Neural crest cell (in vitro differentiated cells): ENCODE measurements at regions not wholly inside any gene's neighbourhood (a gene's known extent, or its start where the extent isn't known, plus 50 kb on each side); places are given as distances from the start of the nearest gene placed in this dataset.

Source experiments
- DNase-seq: peaks from one replicate; pipeline ENCODE4 v3.0.0; 2021; ENCODE audit warnings: low read depth, mixed read lengths, low spot score
- H3K27ac Mint-ChIP-seq: one replicate; pipeline ENCODE4 v1.8.0; 2021; ENCODE audit warnings: mild to moderate bottlenecking, mixed read lengths; ENCODE audit not compliant: unreplicated experiment
- H3K27me3 Mint-ChIP-seq: 2 replicates; pipeline ENCODE4 v1.8.0; 2021; ENCODE audit warnings: low read depth, mild to moderate bottlenecking, mixed read lengths
- H3K36me3 Mint-ChIP-seq: 2 replicates; pipeline ENCODE4 v1.8.0; 2021; ENCODE audit warnings: low read depth, mild to moderate bottlenecking, mixed read lengths
- H3K4me1 Mint-ChIP-seq: 2 replicates; pipeline ENCODE4 v1.8.0; 2021; ENCODE audit warnings: mixed read lengths
- H3K4me3 Mint-ChIP-seq: one replicate; pipeline ENCODE4 v1.8.0; 2021; ENCODE audit warnings: mild to moderate bottlenecking, mixed read lengths
- H3K9me3 Mint-ChIP-seq: 2 replicates; pipeline ENCODE4 v1.8.0; 2021; ENCODE audit warnings: mixed read lengths
- CTCF ChIP-seq: fragments of 200-600 bp; sonication (generic); conservative IDR thresholded peaks from 2 replicates; pipeline ENCODE4 v1.5.0; 2021; ENCODE audit warnings: antibody characterized with exemption, mild to moderate bottlenecking

GRCh38 chr6:133609415-133610226, 279.3 kb upstream of the TCF21 start:
- Mint-ChIP-seq H3K36me3 (no peaks in the 10 kb centered on the region), H3K27me3 (no peaks in the 10 kb centered on the region), H3K9me3 (no peaks in the 10 kb centered on the region)

GRCh38 chr6:133610227-133610840, 278.6 kb upstream of the TCF21 start:
- no peak overlapping the region for H3K27ac Mint-ChIP-seq
- TF ChIP-seq CTCF: no peak
- no peak overlapping the region for H3K4me3 Mint-ChIP-seq
- H3K4me1 Mint-ChIP-seq: peaks cover 12% of the 10 kb centered on the region
- H3K9me3 Mint-ChIP-seq: no peaks in the 10 kb centered on the region
- no peak for DNase-seq
- no peaks in the 10 kb centered on the region for H3K27me3 Mint-ChIP-seq
- no peaks in the 10 kb centered on the region for H3K36me3 Mint-ChIP-seq

More at GRCh38 chr6:133609415-133610226, 279.3 kb upstream of the TCF21 start:
- DNase-seq: no peak
- Mint-ChIP-seq H3K4me1 (peaks cover 12% of the 10 kb centered on the region), H3K27ac (no peak overlapping the region), H3K4me3 (no peak overlapping the region)
- TF ChIP-seq CTCF: no peak

DNA sequence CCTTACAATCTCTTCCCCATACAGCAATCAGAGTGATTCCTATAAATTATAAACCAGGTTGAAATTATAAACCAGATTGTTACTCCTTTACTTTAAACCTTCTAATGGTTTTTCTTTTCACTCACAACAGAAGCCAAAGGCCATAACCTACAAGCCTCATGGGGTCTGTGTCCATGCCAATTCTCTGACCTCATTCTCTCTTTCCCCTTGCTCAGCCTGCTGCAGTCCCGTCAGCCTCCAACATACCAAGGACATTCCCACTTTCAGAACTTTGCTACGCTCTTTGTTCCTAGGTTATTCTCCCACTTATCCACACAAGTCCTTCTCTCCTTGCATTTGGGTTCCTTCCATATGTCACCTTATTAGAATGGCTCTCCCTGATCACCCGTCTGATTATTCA, 277.9 kb upstream of the TCF21 start:
- H3K9me3 Mint-ChIP-seq: no peaks in the 10 kb centered on the region
- peaks cover 3% of the 10 kb centered on the region for H3K36me3 Mint-ChIP-seq
- H3K27me3 Mint-ChIP-seq: no peaks in the 10 kb centered on the region
- no peak overlapping the region for H3K4me3 Mint-ChIP-seq
- no peak overlapping the region for H3K27ac Mint-ChIP-seq
- H3K4me1 Mint-ChIP-seq: peaks cover 12% of the 10 kb centered on the region
- TF ChIP-seq CTCF: no peak
- no peak for DNase-seq

DNA sequence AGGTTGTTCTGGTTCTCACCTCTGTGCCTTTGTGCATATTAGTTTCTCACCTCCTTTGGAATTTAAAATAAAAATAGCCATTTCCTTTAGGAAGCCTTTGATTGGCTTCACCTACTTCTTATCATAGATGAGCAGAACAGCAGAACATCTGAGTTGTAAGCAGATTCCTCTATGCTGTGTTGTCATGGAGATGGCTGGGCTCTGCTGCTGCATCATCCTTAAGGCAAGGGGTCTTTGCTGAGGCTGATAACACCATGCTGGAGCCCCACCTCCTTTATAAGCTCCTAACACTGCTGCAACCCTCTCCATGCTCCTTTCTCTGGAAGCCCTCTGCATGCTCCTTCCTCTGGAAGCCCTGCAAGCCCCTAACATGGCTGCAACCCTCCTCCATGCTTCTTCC, 276.5 kb upstream of the TCF21 start:
- DNase-seq: no peak
- Mint-ChIP-seq H3K4me3 (no peak overlapping the region), H3K27me3 (no peaks in the 10 kb centered on the region), H3K27ac (no peak overlapping the region), H3K9me3 (peaks cover 3% of the 10 kb centered on the region), H3K4me1 (peaks cover 12% of the 10 kb centered on the region), H3K36me3 (peaks cover 3% of the 10 kb centered on the region)
- TF ChIP-seq CTCF: no peak

GRCh38 chr6:133613211-133613610, 275.7 kb upstream of the TCF21 start:
- no peak overlapping the region for H3K27ac Mint-ChIP-seq
- no peak for TF ChIP-seq CTCF
- no peak for DNase-seq

More at GRCh38 chr6:133613211-133613610, 275.7 kb upstream of the TCF21 start:
- Mint-ChIP-seq H3K4me3 (no peak overlapping the region), H3K4me1 (peaks cover 12% of the 10 kb centered on the region), H3K27me3 (no peaks in the 10 kb centered on the region), H3K36me3 (peaks cover 4% of the 10 kb centered on the region), H3K9me3 (peaks cover 7% of the 10 kb centered on the region)
